HCEC 1CT (cell line): ENCODE measurements at regions not wholly inside any gene's neighbourhood (a gene's known extent, or its start where the extent isn't known, plus 50 kb on each side); places are given as distances from the start of the nearest gene placed in this dataset.
"Not testable (repeated sequence)": the region's sequence is repeated elsewhere in the genome, so short reads cannot be mapped to it uniquely, and the experiment has no call there.

Source experiments
- DNase-seq: peaks from one replicate; pipeline ENCODE4 v3.0.0-alpha.2; 2017

DNA sequence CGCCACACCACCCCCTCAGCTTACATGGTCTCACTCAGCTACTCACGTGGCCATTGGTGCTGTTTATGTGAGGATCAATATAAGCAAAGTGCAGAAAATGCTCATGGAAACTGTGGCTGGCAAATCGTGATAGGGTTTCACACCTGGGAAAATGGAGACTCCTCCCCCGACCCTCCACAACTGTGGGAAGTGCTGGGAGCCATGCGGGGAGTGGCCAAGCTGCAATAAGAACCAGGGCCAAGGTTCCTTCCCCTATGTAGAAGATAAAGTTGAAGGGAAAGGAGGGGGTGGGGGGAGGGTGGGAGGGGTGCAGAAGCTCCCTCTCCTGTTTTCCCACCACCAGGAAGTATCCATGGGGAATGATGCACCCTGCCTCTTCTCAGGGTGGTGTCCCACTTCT lies 145.5 kb upstream of the MAMLD1 start:
- DNase-seq = no peak

DNA sequence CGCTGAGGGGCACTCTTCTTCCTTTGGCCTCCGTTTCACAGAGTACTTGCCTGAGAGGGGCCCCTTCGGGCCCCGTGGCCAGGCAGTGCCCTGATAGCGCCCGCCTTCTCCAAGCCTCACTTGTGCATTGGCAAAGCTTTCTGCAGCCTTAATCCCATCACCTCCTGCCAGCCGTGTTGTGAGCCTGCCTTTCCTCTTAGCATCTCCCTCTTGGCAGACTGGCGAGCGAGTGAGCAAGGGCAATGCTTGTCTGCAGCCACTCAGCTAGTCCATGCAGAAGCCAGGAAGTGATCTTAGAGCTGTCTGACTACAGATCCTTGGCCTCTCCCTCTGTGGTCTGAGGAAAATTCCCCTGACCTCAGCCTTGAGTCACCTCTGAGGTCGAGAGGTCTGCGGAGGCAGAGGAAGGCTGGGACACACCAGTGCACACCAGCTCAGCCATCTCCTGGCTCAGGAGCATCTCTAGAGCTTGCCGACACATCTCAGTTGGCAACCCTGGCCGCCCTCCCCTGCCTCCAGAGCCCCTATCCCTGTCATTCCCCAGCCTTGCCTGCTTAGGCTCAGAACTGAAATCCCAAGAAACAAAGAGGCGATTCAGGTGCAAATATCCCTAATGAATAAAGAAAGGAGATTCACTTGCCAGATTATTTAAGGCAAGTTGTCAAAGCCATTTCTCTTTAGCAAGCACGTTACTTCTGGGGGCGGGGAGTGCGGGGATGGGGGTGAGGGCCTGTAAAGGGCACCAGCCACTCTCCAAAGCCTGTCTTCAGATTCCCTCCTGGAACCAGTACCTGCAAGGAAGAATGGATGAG lies 143.5 kb upstream of the MAMLD1 start:
- peak; percentile 69 for DNase-seq

DNA sequence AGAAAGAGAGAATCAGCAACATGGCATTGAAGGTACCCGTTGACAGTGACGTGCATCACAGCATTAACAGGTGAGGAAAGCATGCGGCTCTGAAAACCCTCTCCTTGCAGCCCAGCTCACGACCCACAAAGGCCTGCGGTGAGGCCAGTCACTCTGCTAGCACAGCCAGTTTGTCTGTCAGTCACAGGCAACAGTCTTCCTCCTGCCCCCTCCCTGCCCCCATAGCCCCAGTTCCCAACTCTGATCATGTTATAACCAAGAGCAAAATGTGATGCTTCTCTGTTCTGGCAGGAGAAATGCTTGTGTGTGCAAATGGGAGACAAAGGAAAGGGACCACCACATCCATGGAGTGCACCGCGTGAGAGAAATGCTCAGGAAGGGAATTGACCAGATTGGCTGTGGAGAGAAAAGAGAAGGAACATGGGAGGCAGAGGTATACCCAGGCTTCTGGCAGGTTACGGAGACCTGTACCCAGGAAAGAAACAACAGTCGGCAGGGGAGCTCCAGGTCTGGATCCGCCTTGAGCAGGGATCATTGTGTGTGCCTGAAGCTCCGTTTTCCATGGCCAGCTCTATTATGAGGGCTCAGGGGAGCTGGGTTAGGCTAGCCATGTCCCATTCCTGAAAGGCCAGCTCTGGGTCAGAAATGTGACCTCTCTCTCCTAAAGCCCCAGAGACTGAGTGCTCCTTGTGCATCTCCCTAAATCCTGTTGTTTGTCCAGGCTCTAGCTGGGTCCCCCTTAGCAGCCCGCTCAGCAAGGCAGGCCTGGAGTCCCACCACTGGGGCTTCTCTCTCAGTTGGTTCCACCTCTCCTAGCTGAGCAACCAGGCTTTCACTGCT lies 139.7 kb upstream of the MAMLD1 start:
- DNase-seq = no peak

DNA sequence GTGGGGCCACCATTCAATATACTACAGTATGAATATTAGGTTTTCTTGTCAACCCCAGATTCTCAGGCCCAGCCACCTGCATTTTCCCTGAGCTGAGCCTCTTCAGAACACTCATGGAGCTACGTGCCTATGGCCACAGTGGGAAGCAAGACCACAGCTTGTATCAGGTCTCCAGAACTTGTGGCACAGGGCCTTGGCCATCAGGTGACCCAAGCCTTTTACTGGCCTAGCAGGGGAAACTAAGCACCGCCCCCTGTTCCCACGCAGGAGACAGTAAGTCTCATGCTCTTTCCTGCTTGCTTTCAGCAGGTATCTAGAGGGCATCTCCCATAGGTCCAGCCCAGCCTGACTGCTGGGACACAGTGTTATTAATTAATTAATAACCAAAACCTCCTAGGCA lies 138.4 kb upstream of the MAMLD1 start:
- no peak for DNase-seq

DNA sequence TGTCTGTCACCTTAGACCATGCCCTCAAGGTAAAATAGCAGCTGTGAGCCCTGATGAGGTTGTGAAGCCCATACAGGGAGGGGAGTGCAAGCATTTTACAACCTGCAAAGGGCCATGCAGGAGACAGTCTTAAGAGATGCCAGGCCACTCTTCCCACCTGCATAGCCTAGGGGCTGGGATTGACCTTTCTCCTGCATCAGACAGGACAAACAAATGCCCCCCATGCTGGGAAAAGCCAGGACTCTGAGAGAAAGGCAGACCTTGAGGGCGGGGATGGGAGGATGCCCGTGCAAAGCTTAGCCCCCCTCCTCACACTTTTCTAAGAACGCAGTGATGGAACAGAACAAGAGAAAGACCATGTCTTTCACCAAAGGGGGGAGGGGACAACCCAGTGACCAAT lies 137.9 kb upstream of the MAMLD1 start:
- DNase-seq = no peak

DNA sequence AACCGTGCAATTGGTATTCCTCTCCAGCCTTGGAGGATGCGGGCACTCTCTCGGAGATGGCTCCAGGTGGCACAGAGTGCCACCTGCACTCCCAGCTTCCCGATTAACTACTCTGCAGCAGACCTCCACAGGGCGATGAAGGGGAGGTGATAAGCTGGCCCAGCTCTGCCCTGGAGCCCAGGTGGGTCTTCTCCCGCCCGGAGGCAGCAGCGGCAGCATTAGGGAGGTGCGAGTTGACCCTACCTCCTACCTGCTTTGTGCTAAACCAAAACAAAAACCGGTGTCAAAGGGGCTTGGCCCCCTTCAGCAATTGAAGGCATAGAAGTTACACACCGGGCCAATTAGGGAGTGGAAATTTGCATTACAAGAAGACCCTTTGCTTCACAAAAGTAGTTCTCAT lies 137.4 kb upstream of the MAMLD1 start:
- no peak for DNase-seq

DNA sequence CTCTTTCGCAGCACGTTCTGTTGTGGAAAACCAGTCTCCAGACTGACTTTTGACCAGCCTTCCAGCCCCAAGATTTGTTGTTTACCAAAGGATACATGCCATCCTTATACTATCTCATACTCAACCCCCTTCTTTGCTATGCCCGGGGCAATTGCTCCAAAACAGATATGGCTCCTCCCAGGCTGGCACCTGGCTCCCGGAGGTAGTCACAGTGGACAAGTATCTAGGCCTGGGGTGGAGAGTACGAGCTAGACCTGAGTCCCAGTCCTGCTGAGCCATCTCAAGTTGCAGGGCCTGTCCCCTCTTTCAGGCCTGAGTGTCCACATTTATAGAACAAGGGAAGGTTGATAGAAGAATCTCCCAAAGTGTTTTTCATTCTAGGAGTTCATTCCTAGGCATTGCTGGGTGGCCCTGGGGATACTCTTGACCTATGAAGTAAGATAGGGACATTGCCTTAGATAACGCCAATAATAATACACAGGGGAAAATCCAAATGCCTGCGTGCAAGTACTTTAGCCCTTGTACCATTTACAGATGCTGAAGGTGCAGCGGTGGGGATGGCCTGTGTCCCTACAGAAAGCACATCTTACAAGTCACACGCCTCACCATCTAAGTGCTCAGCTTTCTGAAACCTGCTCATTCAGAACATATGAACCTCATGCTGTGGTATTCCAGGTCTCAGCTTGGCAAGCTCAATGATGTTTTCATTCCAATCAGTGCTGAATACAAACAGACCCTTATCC lies 136.7 kb upstream of the MAMLD1 start:
- no peak for DNase-seq

DNA sequence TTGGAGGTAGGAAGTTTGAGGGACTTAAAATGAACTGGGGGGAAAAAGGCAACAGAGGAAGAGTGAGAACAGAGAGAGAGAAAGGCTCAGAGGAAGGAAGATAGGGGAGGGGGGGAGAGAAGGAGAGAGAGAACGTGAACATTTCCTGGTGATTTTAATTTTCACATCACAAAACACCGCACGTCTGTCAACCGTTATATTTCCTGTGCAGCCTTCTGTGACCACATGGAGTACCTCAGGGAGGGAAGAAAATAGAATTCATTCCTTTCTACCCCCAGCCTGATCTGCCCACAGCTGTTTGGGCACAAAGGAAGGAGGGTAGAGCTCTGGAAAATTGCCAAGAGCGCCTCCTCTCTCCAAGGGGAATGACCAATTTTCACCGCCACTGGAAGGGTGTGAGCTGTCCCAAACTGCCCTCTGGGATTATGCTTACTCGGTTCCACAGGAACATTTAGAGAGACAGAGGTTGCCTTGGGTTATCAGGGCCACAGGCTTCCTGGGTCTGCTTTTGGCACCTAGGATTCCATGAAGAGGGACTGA lies 135.7 kb upstream of the MAMLD1 start:
- DNase-seq = no peak

DNA sequence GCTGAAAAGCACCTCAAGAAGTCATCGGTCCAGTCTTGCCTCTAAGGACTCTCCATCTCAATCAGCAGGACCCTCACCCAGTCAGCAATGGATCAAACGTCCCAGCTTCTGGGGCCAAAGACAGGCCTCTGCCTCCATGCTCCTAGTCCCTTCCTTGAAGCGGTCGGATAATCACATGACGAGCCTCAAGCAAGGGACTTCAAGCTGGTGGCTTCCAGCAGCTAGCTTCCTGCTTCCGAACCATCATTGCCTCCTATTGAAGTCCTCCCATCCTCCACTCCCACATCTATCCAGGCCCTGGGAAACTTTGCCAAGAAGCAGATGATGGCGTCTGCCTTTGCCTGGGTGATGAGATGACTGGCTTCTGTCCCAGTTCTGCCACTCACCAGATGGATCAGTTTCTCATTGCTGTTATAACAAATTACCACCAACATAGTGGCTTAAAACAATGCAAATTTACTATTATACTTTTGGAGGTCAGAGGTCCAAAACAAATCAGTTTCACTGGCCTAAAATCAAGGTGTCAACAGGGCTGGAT lies 135.2 kb upstream of the MAMLD1 start:
- DNase-seq = no peak

DNA sequence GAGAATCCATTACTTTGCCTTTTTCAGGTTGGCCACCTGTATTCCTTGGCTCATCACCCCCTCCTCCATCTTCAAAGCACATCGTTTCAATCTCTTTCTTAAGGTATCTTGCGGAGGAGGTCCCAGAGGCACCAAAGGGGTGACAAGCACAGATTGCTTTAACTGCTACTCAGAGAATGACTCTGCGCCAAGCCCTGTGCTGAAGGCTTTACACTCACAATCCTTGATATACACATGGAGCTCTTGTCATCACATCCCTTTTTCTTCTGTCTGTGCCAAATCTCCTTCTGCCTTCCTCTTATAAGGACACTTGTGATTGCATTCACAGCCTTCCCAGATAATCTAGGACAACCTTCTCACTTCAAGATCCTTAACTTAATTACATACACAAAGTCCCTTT lies 134.7 kb upstream of the MAMLD1 start:
- DNase-seq = no peak

DNA sequence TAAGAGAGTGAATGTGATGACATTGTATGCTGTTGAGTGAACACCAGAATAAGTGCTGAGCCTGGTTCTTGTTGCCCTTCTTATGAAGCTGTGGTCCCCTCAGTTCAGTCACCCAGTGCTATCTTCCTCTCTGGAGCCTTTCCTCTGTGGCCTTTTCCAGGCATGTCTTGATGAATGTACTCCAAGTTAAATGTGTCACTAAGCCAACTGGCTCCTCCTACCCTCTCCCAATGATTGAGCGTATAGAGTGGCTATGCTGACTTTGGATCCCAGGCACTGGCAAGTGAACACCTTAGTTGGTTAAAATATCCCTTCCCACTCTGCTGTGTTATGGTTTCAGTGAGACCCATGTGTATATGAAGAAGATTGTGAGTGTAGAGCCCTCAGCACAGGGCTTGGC lies 134.1 kb upstream of the MAMLD1 start:
- DNase-seq = no peak

DNA sequence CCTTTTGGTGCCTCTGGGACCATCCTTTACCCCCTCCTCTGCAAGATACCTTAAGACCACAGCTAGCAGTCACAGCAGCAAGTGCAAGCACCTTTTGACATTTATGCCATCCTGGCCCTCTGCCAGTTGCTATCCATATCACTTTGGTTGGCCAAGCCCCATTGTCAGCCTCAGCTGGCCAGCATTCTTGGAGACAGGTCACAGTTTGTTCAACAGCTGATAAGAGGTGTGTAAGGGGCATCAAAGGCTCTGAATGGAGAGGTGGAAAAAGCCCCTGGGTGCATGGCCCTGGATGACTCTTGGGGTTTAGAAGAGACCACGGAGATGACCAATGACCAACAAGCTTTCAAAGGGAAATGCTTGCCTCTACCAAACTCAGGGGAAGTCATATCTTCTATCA lies 133.6 kb upstream of the MAMLD1 start:
- DNase-seq = no peak

DNA sequence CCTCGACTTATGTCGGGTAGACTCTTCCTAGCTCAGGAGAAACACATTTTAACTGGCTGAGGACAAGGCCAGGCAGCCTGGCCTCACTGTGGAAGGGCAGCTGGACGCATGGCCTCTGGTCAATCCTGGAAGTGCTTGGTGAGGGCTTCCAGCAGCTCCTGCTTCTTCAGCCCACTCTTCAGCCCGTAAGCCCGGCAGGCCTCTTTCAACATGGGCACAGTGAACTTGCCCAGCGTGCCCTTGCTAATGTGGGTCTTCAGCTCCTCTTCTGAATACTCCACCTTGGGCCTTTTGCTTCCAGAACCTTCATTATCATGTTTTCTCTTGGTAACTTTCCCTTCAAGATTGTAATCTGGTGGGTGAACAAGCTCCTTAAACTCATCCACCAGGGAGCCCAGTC lies 132.2 kb upstream of the MAMLD1 start:
- not testable (repeated sequence) for DNase-seq

DNA sequence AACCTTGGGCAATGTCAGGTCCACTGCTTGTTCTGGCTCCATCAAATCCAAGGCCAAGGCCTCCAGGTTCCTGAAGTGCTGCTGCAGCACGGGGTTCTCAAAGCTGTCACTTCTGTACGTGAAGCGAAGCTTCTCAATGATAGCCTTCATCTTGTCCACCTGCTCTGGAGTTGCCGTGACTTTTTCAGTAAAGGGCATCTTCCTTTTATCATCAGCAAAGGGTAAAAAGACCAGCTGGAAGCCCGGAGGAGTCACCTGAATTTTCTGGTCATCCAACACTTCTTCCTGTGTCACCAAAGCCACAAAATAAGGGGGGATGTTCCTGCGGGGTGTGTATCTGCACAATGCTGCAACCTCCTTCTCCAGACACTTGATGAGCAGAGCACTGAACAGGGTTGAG lies 131.7 kb upstream of the MAMLD1 start:
- DNase-seq = not testable (repeated sequence)

DNA sequence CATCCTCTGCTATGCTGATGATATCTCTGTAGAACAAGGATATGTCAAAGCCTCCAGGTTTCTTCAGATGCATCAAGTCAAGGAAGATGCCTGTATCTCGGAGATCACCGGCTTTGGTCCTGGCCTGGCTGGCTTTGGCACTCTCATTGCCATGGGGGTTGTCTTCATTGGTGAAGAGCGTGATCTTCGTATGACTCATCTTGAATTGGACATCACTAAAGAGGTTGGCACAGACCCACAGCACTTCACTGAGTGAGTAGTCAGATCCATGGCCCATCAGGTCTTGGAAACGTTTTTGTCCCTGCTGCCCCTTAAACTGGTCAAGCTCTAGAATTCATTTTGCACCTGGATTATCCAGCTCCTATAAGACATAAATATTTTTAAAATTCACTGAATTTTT lies 130.9 kb upstream of the MAMLD1 start:
- DNase-seq = not testable (repeated sequence)

DNA sequence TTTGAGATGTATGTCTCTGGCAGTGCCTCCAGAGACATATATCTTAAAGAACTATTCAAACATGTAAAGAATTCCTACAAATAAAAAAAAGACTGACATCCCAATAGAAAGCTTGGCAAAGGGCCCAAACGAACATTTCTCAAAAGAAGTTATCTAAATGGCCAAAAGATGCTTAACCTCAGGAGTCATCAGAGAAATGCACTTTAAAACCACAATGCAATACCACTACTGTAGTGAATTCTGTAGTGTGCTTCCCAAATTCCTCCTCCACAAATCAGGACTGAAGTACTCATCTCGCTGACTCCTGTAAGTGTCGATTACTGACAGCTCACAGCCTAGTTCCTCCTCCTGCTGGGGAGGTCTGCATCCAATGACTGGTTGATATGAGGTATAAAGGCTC lies 129.0 kb upstream of the MAMLD1 start:
- DNase-seq = no peak

DNA sequence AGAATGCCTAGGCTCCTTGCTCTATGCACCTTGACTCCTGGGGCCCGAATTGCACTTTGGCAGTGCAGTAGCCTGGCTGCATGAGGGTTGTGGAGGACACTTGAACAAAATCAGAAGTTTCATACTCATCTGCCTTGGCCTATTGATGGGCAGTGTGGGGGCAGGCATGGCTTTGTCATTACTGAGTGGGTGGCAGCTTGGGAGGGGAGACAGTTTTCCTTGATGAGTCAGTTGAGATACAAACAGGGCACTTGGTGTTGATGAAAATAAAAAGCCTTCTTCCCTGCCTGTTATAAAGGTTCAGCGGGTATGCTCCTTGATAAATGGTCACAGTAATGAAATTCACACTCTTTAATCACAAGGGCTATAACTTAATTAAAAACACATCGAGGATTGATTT lies 126.8 kb upstream of the MAMLD1 start:
- DNase-seq = no peak

DNA sequence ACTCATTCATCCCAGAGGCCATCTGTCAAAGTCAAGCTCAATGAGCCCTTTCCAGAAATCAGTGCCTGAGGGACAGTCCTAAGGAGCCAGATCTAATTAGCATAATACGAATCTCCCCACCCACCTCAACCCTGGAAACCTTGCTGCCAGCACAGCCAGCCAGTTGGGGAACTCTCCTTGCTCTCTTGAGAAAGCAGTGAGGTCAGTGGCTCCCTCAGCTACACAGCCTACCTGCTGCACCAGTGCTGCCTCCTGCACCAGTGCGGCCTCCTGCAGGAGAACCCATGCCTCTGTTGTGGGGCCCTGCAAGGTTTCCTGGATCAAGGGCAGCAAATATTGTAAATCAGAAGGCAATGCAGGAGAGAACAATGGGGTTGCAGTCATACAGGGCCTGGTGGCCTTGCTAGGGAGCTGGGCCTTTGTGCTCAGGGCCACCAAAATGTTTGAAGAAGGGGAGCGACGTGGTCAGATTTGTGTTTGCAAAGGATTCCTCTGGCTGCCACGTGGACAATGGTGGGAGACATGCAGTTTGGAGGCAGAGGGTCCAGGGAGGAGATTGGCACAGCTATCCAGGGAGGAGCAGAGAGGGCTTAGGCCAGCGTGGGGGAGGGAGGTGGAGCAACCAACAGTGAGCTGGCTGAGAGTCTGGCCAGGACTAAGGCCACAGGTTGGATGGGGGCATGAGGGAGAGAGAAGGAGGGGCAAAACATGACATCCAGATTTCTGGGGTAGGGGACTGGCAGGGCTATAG lies 124.3 kb upstream of the MAMLD1 start:
- DNase-seq = no peak

DNA sequence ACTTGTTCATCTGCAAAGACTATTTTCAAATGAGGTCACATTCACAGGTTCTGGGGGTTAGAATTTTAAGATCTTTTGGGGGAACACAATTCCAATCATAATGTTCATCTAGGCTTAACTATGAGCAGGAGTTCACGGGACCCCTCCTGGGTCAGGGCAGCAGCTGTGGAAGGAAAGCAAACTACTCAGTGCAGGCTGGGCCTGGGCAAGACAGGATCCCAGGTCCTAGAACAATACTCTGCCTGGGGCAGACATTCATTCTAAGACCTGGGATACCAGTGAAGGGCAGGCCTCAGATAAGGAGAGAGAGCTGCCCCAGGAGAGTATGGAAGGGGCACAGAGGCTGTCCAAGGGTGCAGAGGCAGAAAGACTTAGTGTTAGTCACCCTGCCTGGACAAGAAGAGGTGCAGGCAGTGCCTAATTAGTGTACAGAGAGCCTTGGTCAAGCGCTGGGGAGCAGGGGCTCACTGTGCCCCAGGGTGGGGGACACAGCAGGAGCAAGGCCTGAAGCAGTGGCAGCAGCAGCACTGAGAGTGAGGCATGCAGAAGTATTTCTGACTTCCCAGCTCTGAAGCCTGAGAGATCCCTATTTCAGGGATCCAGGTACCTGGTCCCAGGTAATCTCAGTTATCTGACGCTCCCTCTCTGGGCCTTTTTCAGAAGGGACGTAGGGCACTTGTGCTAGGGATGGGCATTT lies 123.0 kb upstream of the MAMLD1 start:
- no peak for DNase-seq

DNA sequence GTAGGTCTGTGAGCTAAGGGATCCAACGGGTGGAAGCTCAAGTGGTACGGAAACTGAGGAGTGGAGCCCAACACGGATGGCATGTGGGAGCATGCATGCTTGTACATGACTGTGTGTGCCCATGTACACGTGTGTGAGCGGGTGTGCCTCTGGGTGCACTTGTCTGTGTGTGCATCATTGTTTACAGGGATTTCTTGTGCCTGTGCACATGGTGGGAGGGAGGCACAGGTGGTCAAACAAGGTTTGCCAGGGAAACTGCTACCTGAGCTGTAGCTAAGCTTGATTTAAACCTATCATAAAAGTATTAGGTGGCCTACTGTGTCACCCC lies 122.5 kb upstream of the MAMLD1 start:
- no peak for DNase-seq

DNA sequence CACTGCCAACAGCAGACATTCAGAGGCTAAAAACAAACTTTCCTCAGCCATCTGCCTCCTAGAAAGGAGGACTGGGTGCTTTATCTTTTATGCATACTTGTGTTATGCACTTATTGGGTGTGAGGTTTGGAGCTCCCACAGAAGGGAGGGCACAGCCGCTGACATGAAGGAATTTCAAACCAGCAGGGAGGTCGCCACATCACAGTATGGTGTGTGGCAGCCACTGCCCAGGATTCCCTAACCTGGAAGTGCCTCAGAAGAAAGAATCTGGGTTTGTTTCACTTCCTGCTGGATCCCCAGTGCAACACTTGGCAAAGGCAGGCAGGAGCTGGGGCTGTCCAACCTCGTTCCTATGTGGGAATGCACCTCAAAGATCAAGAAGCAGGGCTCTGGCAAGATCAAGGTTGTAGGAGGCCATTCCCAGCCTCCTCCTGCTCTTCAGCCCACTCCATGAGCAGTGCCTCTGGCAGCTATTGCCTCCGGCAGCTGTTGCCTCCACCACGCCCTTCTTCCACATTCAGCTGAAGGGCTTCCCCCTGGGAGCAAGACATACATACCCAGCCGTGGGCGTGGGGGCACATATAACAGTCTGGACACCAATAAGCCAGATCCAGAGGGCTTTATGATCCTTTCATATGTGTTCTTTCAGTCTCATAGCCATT lies 109.0 kb upstream of the MAMLD1 start:
- no peak for DNase-seq
